Skeletal muscle satellite cell (primary cell): ENCODE measurements at regions not wholly inside any gene's neighbourhood (a gene's known extent, or its start where the extent isn't known, plus 50 kb on each side); places are given as distances from the start of the nearest gene placed in this dataset.

ENCODE experiments used
- H3K27me3 ChIP-seq: 2 replicates; pipeline ENCODE4 v1.7.0; 2013; ENCODE audit warnings: low read length; ENCODE audit not compliant: control insufficient read depth, insufficient read depth
- H3K36me3 ChIP-seq: 2 replicates; pipeline ENCODE4 v1.7.0; 2013; ENCODE audit warnings: mild to moderate bottlenecking, control low read depth, low read length; ENCODE audit not compliant: insufficient read depth
- H3K4me1 ChIP-seq: 2 replicates; pipeline ENCODE4 v1.7.0; 2013; ENCODE audit warnings: low read length; ENCODE audit not compliant: control insufficient read depth, insufficient read depth
- H3K4me2 ChIP-seq: 2 replicates; pipeline ENCODE4 v1.7.0; 2013; ENCODE audit warnings: mild to moderate bottlenecking, low read length
- H3K4me3 ChIP-seq: 2 replicates; pipeline ENCODE4 v1.7.0; 2013; ENCODE audit warnings: low read length
- H3K9ac ChIP-seq: 2 replicates; pipeline ENCODE4 v1.7.0; 2013; ENCODE audit warnings: mild to moderate bottlenecking, low read depth, low read length, moderate library complexity
- H3K9me3 ChIP-seq: replicated peaks from 2 replicates; pipeline ENCODE4 v1.7.0; 2013; ENCODE audit warnings: mild to moderate bottlenecking, control low read depth, low read length

GRCh38 chr6:18062733-18063132, 59.7 kb downstream of the NHLRC1 start:
- H3K9me3 ChIP-seq, result no peaks in the 10 kb centered on the region
- no peak overlapping the region for H3K4me2 ChIP-seq
- H3K4me1 ChIP-seq, result no peaks in the 10 kb centered on the region
- peaks cover 12% of the 10 kb centered on the region for H3K27me3 ChIP-seq
- H3K9ac ChIP-seq, result no peak overlapping the region
- no peaks in the 10 kb centered on the region for H3K36me3 ChIP-seq
- H3K4me3 ChIP-seq, result no peak overlapping the region

- H3K4me3 ChIP-seq, result no peak overlapping the region
- H3K4me1 ChIP-seq, result no peaks in the 10 kb centered on the region
- peaks cover 12% of the 10 kb centered on the region for H3K27me3 ChIP-seq
- no peaks in the 10 kb centered on the region for H3K9me3 ChIP-seq
- no peaks in the 10 kb centered on the region for H3K36me3 ChIP-seq
- H3K9ac ChIP-seq, result no peak overlapping the region
- H3K4me2 ChIP-seq, result no peak overlapping the region
These were observed 64.0 kb downstream of the NHLRC1 start for GRCh38 chr6:18058429-18058828.

GRCh38 chr6:18055714-18056382, 66.6 kb downstream of the NHLRC1 start:
- Histone ChIP-seq H3K36me3 (no peaks in the 10 kb centered on the region), H3K9me3 (no peaks in the 10 kb centered on the region), H3K4me1 (no peaks in the 10 kb centered on the region), H3K4me3 (no peak overlapping the region), H3K9ac (no peak overlapping the region), H3K27me3 (peaks cover 12% of the 10 kb centered on the region), H3K4me2 (no peak overlapping the region)

- H3K9me3 ChIP-seq, result no peaks in the 10 kb centered on the region
- no peaks in the 10 kb centered on the region for H3K36me3 ChIP-seq
- no peaks in the 10 kb centered on the region for H3K4me1 ChIP-seq
- no peak overlapping the region for H3K9ac ChIP-seq
- H3K27me3 ChIP-seq, result peaks cover 12% of the 10 kb centered on the region
- H3K4me3 ChIP-seq, result no peak overlapping the region
- no peak overlapping the region for H3K4me2 ChIP-seq
These were observed 67.4 kb downstream of the NHLRC1 start for GRCh38 chr6:18055098-18055497.

GRCh38 chr6:18053555-18054445, 66.4 kb upstream of the KIF13A start:
- Histone ChIP-seq H3K9ac (no peak overlapping the region), H3K27me3 (peaks cover 8% of the 10 kb centered on the region), H3K4me3 (no peak overlapping the region)

GRCh38 chr6:18053078-18053477, 65.6 kb upstream of the KIF13A start:
- Histone ChIP-seq H3K36me3 (no peaks in the 10 kb centered on the region), H3K4me1 (no peaks in the 10 kb centered on the region), H3K4me3 (no peak overlapping the region), H3K27me3 (peaks cover under 1% of the 10 kb centered on the region), H3K9ac (no peak overlapping the region), H3K9me3 (no peaks in the 10 kb centered on the region), H3K4me2 (no peak overlapping the region)

More at GRCh38 chr6:18053555-18054445, 66.4 kb upstream of the KIF13A start:
- H3K4me2 ChIP-seq, result no peak overlapping the region
- no peaks in the 10 kb centered on the region for H3K9me3 ChIP-seq
- no peaks in the 10 kb centered on the region for H3K36me3 ChIP-seq
- H3K4me1 ChIP-seq, result no peaks in the 10 kb centered on the region

GRCh38 chr6:18049646-18050045, 62.2 kb upstream of the KIF13A start:
- H3K27me3 ChIP-seq, result no peaks in the 10 kb centered on the region
- H3K4me3 ChIP-seq, result no peak overlapping the region
- no peaks in the 10 kb centered on the region for H3K36me3 ChIP-seq
- H3K4me2 ChIP-seq, result no peak overlapping the region
- no peak overlapping the region for H3K9ac ChIP-seq
- no peaks in the 10 kb centered on the region for H3K4me1 ChIP-seq
- H3K9me3 ChIP-seq, result no peaks in the 10 kb centered on the region

GRCh38 chr6:18048953-18049630, 61.7 kb upstream of the KIF13A start:
- no peaks in the 10 kb centered on the region for H3K27me3 ChIP-seq
- no peak overlapping the region for H3K4me2 ChIP-seq
- H3K4me3 ChIP-seq, result no peak overlapping the region
- H3K9ac ChIP-seq, result no peak overlapping the region
- H3K4me1 ChIP-seq, result no peaks in the 10 kb centered on the region
- H3K36me3 ChIP-seq, result no peaks in the 10 kb centered on the region
- no peaks in the 10 kb centered on the region for H3K9me3 ChIP-seq

- no peak overlapping the region for H3K4me2 ChIP-seq
- peaks cover 10% of the 10 kb centered on the region for H3K4me1 ChIP-seq
- H3K4me3 ChIP-seq, result no peak overlapping the region
- no peaks in the 10 kb centered on the region for H3K27me3 ChIP-seq
- H3K9ac ChIP-seq, result no peak overlapping the region
- no peaks in the 10 kb centered on the region for H3K9me3 ChIP-seq
- H3K36me3 ChIP-seq, result no peaks in the 10 kb centered on the region
These were observed 60.0 kb upstream of the KIF13A start for GRCh38 chr6:18047406-18047805.

- no peaks in the 10 kb centered on the region for H3K9me3 ChIP-seq
- no peaks in the 10 kb centered on the region for H3K36me3 ChIP-seq
- no peak overlapping the region for H3K4me3 ChIP-seq
- peaks cover 10% of the 10 kb centered on the region for H3K4me1 ChIP-seq
- H3K4me2 ChIP-seq, result no peak overlapping the region
- no peaks in the 10 kb centered on the region for H3K27me3 ChIP-seq
- no peak overlapping the region for H3K9ac ChIP-seq
These were observed 58.1 kb upstream of the KIF13A start for GRCh38 chr6:18045507-18045906.

- Histone ChIP-seq H3K9me3 (no peaks in the 10 kb centered on the region), H3K4me1 (peaks cover 10% of the 10 kb centered on the region), H3K4me3 (no peak overlapping the region), H3K27me3 (no peaks in the 10 kb centered on the region), H3K4me2 (no peak overlapping the region), H3K36me3 (no peaks in the 10 kb centered on the region), H3K9ac (no peak overlapping the region)
These were observed 56.8 kb upstream of the KIF13A start for GRCh38 chr6:18044108-18044783.
